Body of pancreas (tissue), 4 donors: ENCODE measurements at regions not wholly inside any gene's neighbourhood (a gene's known extent, or its start where the extent isn't known, plus 50 kb on each side); places are given as distances from the start of the nearest gene placed in this dataset.

Experiments
- ATAC-seq: fragments of 150-250 bp; one replicate; pipeline ENCODE4 v1.9.1; 2016
- DNase-seq, 4 donors: peaks; one replicate each; pipeline ENCODE4 v3.0.0-alpha.2; 2019
- H3K27ac ChIP-seq, 4 donors: fragments of 200-600 bp; sonication (generic); 1 replicate in 3 of 4; 2 replicates in 1 of 4; pipeline versions ENCODE4 v1.5.1 to v1.6.1; 2016 to 2019; ENCODE audit warnings: mild to moderate bottlenecking in 1 of 4, mixed read lengths in 1 of 4, moderate library complexity in 1 of 4
- H3K27me3 ChIP-seq, 2 donors: fragments of 200-600 bp; sonication (generic); one replicate each; pipeline ENCODE4 v1.6.0; 2016; ENCODE audit warnings: mild to moderate bottlenecking in 1 of 2
- H3K36me3 ChIP-seq, 2 donors: fragments of 200-600 bp; sonication (generic); replicated peaks in 1 of 2; 2 replicates each; pipeline ENCODE4 v1.5.1; 2016; ENCODE audit warnings: low read depth in 2 of 2; ENCODE audit not compliant: insufficient read depth in 1 of 2
- H3K4me1 ChIP-seq: fragments of 200-600 bp; sonication (generic); one replicate; pipeline ENCODE4 v1.6.0; 2016
- H3K4me3 ChIP-seq, 2 donors: fragments of 200-600 bp; sonication (generic); 1 replicate in 1 of 2; 2 replicates in 1 of 2; pipeline ENCODE4 v1.5.1; 2016 to 2019
- H3K9me3 ChIP-seq, 3 donors: fragments of 200-600 bp; sonication (generic); 1 replicate in 2 of 3; 2 replicates in 1 of 3; pipeline ENCODE4 v1.5.1; 2016
- CTCF ChIP-seq, 7 experiments: fragments of 450-650 bp in 4 of 7; fragments of 200-600 bp in 3 of 7; sonication (generic) in 3 of 7; IDR thresholded peaks; one replicate each; pipeline ENCODE4 v1.5.1; 2016 to 2019; ENCODE audit warnings: antibody characterized with exemption in 7 of 7
- POLR2A ChIP-seq, 3 donors: fragments of 450-650 bp; IDR thresholded peaks; one replicate each; pipeline ENCODE4 v1.6.1; 2016; ENCODE audit warnings: antibody characterized with exemption in 3 of 3, mild to moderate bottlenecking in 2 of 3
- WGBS, 2 donors: methylation state at CpG; one replicate each; pipeline ENCODE4 v1.1.5; 2017; 5-methylcytosine and 5-hydroxymethylcytosine counted together
- intact Hi-C: fragments of 100-400 bp; cut with DNase I; formaldehyde crosslinking; loops from one replicate; pipeline ENCODE4 v1.15.1; 2023

GRCh38 chr4:151908734-151909497, 148.1 kb upstream of the GATB start:
- no peak overlapping the region for H3K4me3 ChIP-seq
- no peak for DNase-seq
- WGBS, 2 donors = 61 to 78% methylated on average over 4 of the region's 4 CpGs
- ATAC-seq = no peak
- H3K9me3 ChIP-seq = no peaks in the 10 kb centered on the region
- no peak for TF ChIP-seq CTCF (IDR thresholded peaks at IDR 0.05)
- no peak for TF ChIP-seq POLR2A (IDR thresholded peaks at IDR 0.05)
- H3K36me3 ChIP-seq = no peaks in the 10 kb centered on the region
- H3K4me1 ChIP-seq = no peaks in the 10 kb centered on the region
- H3K27me3 ChIP-seq = no peaks in the 10 kb centered on the region
- intact Hi-C loops = no loop called here
- no peak overlapping the region for H3K27ac ChIP-seq

DNA sequence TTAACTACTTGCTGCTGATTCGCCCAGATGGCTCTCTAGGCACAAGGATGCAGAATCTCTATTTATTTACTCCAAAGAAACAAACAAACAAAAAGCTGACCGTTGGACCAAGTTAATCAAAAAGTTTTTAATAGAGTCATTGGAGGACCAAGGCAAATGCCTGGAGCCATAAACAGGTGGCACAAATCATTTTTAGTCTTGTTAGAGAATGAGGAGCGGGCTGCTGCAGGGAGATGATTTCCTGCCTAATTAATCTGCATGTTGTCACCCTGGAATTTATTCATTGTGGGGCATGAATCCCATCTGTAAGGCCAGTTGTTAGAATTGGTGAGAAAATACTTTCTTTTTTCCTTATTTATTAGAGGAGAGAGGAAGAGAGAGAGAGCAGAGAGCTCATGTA, 147.4 kb upstream of the GATB start:
- H3K9me3 ChIP-seq = no peaks in the 10 kb centered on the region
- intact Hi-C loops = no loop called here
- TF ChIP-seq POLR2A (IDR thresholded peaks at IDR 0.05) (no peak), CTCF (IDR thresholded peaks at IDR 0.05) (no peak)
- no peaks in the 10 kb centered on the region for H3K4me1 ChIP-seq
- H3K27me3 ChIP-seq = no peaks in the 10 kb centered on the region
- no peaks in the 10 kb centered on the region for H3K36me3 ChIP-seq
- ATAC-seq = no peak
- H3K4me3 ChIP-seq = no peak overlapping the region
- no peak overlapping the region for H3K27ac ChIP-seq
- DNase-seq = no peak
- WGBS, 2 donors = 26 to 28% methylated on average over 3 of the region's 3 CpGs

- Histone ChIP-seq H3K36me3 (no peaks in the 10 kb centered on the region), H3K27ac (no peak overlapping the region), H3K4me1 (no peaks in the 10 kb centered on the region), H3K9me3 (no peaks in the 10 kb centered on the region), H3K27me3 (no peaks in the 10 kb centered on the region), H3K4me3 (no peak overlapping the region)
- no peak for ATAC-seq
- 59 to 65% methylated on average over 4 of the region's 4 CpGs for WGBS, 2 donors
- intact Hi-C loops = no loop called here
- TF ChIP-seq CTCF (IDR thresholded peaks at IDR 0.05) (no peak), POLR2A (IDR thresholded peaks at IDR 0.05) (no peak)
- no peak for DNase-seq
Measured at GRCh38 chr4:151906438-151906837, 145.6 kb upstream of the GATB start.

DNA sequence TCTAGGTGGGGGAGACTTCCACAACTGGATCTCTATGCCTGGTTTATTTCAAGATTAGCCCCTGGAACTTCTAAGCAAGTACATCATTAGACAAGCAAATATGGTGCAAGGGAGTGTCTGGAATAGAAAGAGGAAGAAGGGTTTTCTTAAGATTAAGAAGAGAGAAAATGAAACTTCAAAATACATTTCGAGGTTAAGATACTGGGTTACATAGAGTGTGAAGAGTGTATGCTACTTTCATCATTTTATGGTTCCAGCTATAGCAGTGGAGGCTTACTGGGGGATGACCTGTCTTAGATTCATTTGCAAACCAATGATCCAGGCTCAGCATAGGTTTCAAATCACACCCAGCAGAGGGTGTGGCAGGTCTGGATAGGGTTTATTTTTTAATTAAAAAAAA, 144.4 kb upstream of the GATB start:
- Histone ChIP-seq H3K27ac (no peak overlapping the region), H3K9me3 (no peaks in the 10 kb centered on the region), H3K27me3 (no peaks in the 10 kb centered on the region), H3K4me3 (no peak overlapping the region), H3K36me3 (no peaks in the 10 kb centered on the region), H3K4me1 (no peaks in the 10 kb centered on the region)
- intact Hi-C loops = no loop called here
- WGBS, 2 donors = 38 to 48% methylated on average over 1 of the region's 1 CpG
- ATAC-seq (no peak), DNase-seq (no peak)
- TF ChIP-seq POLR2A (IDR thresholded peaks at IDR 0.05) (no peak), CTCF (IDR thresholded peaks at IDR 0.05) (no peak)

DNA sequence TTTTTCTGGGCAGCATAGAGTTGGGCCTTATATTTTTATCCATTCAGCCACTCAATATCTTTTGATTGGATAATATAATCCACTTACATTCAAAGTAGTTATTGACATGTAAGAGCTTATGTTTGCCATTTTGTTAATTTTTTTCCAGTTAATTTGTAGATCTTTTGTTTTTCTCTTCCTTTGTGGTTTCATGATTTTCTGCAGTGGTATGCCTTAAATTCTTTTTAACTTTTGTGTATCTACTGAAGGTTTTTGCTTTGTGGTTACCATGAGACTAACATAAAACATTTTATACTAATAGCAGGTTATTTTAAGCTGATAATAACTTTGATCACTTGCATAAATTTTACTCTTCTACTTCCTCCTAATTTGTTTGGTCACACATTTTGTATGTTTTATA, 140.8 kb upstream of the GATB start:
- TF ChIP-seq POLR2A (IDR thresholded peaks at IDR 0.05) (no peak), CTCF (IDR thresholded peaks at IDR 0.05) (no peak)
- ATAC-seq (no peak), DNase-seq (no peak)
- Histone ChIP-seq H3K4me3 (no peak overlapping the region), H3K9me3 (no peaks in the 10 kb centered on the region), H3K36me3 (no peaks in the 10 kb centered on the region), H3K27me3 (no peaks in the 10 kb centered on the region), H3K27ac (no peak overlapping the region), H3K4me1 (no peaks in the 10 kb centered on the region)
- intact Hi-C loops = no loop called here
